Transverse colon (tissue), 4 donors: ENCODE measurements at regions not wholly inside any gene's neighbourhood (a gene's known extent, or its start where the extent isn't known, plus 50 kb on each side); places are given as distances from the start of the nearest gene placed in this dataset.

ENCODE experiments used
- DNase-seq: peaks from one replicate; pipeline ENCODE4 v3.0.0-alpha.2; 2019
- H3K27ac ChIP-seq, 4 donors: fragments of 200-600 bp; sonication (generic); 2 replicates each; pipeline ENCODE4 v1.5.1; 2016 to 2018; ENCODE audit warnings: inconsistent platforms in 4 of 4
- H3K27me3 ChIP-seq: fragments of 200-600 bp; sonication (generic); 2 replicates; pipeline ENCODE4 v1.5.1; 2017; ENCODE audit warnings: inconsistent platforms
- H3K36me3 ChIP-seq, 4 donors: fragments of 200-600 bp; sonication (generic); 2 replicates each; pipeline ENCODE4 v1.5.1; 2017 to 2019; ENCODE audit warnings: inconsistent platforms in 4 of 4
- H3K4me1 ChIP-seq, 4 donors: fragments of 200-600 bp; sonication (generic); 2 replicates each; pipeline ENCODE4 v1.5.1; 2017 to 2020; ENCODE audit warnings: inconsistent platforms in 4 of 4
- H3K4me3 ChIP-seq, 4 donors: fragments of 200-600 bp; sonication (generic); 1 replicate in 1 of 4; 2 replicates in 3 of 4; pipeline versions ENCODE4 v1.5.1 to v1.6.1; 2017 to 2019; ENCODE audit warnings: inconsistent platforms in 4 of 4
- H3K9me3 ChIP-seq, 2 donors: fragments of 200-600 bp; sonication (generic); 2 replicates each; pipeline ENCODE4 v1.5.1; 2017 to 2019; ENCODE audit warnings: inconsistent platforms in 2 of 2
- EP300 ChIP-seq: sonication (generic); formaldehyde crosslinking; IDR thresholded peaks from one replicate; pipeline ENCODE4 v1.6.1; 2017; ENCODE audit warnings: antibody characterized with exemption, low read depth
- POLR2A ChIP-seq: fragments of 450-650 bp; IDR thresholded peaks from one replicate; pipeline ENCODE4 v1.6.1; 2016; ENCODE audit warnings: antibody characterized with exemption, mild to moderate bottlenecking, moderate library complexity
- POLR2AphosphoS5 ChIP-seq, 3 donors: sonication (generic); formaldehyde crosslinking; IDR thresholded peaks; one replicate each; pipeline ENCODE4 v1.6.1; 2016; ENCODE audit warnings: antibody characterized with exemption in 3 of 3
- WGBS, 2 donors: methylation state at CpG; one replicate each; pipeline ENCODE4 v1.1.5; 2018; ENCODE audit warnings: low coverage in 1 of 2; 5-methylcytosine and 5-hydroxymethylcytosine counted together
- in situ Hi-C, 4 donors: fragments of 200-750 bp; cut with MboI; loops; one replicate each; pipeline versions ENCODE4 v1.15.0 to v1.15.1; 2017; ENCODE audit warnings: low sequenced_read_pairs in 3 of 4, low pct_ligation_motif_present in 1 of 4, low pct_unique_long_range_greater_than_20kb in 1 of 4
- intact Hi-C: fragments of 100-400 bp; cut with DNase I; formaldehyde crosslinking; loops from one replicate; pipeline ENCODE4 v1.15.1; 2023; ENCODE audit warnings: low total_unique reads
- TF ChIP-seq, protein P1 (sequence below), 5 experiments: fragments of 200-600 bp in 3 of 5; fragments of 450-650 bp in 2 of 5; sonication (generic) in 3 of 5; IDR thresholded peaks; 1 replicate in 2 of 5; 2 replicates in 3 of 5; pipeline ENCODE4 v1.5.1; 2016 to 2017; ENCODE audit warnings: antibody characterized with exemption in 5 of 5, inconsistent platforms in 3 of 5, mild to moderate bottlenecking in 2 of 5, moderate library complexity in 1 of 5

DNA sequence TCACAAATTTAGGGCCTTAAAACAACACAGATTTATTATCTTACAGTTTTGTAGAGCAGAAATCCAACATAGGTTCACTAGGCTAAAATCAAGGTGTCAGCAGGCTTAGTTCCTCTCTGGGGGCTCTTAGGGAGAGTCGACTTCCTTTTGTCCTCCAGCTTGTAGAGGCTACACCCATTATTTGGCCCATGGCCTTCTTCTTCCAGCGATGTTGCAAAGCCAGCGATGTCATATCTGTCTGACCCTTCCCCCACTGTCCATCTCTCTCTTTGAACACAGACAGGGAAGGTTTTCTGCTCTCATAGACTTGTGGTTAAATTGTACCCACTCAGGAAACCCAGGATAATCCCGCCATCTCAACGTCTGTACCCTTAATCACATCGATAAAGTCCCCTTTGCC lies 60.3 kb upstream of the SHB start:
- DNase-seq: no peak
- intact Hi-C loops (loop anchor here (5.0 kb wide), 1 partner anchor 38 kb away; no protein-coding TSS in a partner anchor), in situ Hi-C loops (no loop called here)
- no peak for TF ChIP-seq POLR2AphosphoS5 (IDR thresholded peaks at IDR 0.05)
- no peak for TF ChIP-seq POLR2A
- TF ChIP-seq, protein P1, sequence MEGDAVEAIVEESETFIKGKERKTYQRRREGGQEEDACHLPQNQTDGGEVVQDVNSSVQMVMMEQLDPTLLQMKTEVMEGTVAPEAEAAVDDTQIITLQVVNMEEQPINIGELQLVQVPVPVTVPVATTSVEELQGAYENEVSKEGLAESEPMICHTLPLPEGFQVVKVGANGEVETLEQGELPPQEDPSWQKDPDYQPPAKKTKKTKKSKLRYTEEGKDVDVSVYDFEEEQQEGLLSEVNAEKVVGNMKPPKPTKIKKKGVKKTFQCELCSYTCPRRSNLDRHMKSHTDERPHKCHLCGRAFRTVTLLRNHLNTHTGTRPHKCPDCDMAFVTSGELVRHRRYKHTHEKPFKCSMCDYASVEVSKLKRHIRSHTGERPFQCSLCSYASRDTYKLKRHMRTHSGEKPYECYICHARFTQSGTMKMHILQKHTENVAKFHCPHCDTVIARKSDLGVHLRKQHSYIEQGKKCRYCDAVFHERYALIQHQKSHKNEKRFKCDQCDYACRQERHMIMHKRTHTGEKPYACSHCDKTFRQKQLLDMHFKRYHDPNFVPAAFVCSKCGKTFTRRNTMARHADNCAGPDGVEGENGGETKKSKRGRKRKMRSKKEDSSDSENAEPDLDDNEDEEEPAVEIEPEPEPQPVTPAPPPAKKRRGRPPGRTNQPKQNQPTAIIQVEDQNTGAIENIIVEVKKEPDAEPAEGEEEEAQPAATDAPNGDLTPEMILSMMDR (IDR thresholded peaks at IDR 0.05): no peak
- no peak for TF ChIP-seq EP300
- no peaks in the 10 kb centered on the region for H3K36me3 ChIP-seq
- H3K27ac ChIP-seq: no peak overlapping the region
- no peaks in the 10 kb centered on the region for H3K9me3 ChIP-seq
- WGBS, 2 donors: 88 to 92% methylated on average over 6 of the region's 6 CpGs
- H3K27me3 ChIP-seq: no peaks in the 10 kb centered on the region
- H3K4me1 ChIP-seq: no peaks in the 10 kb centered on the region
- H3K4me3 ChIP-seq: no peak overlapping the region

GRCh38 chr9:38128752-38129270 lies 59.8 kb upstream of the SHB start:
- Histone ChIP-seq H3K36me3 (no peaks in the 10 kb centered on the region), H3K27ac (no peak overlapping the region), H3K4me3 (no peak overlapping the region), H3K27me3 (no peaks in the 10 kb centered on the region), H3K4me1 (no peaks in the 10 kb centered on the region), H3K9me3 (no peaks in the 10 kb centered on the region)
- no peak for DNase-seq
- WGBS, 2 donors: 82 to 92% methylated on average over 5 of the region's 5 CpGs
- TF ChIP-seq, protein P1 (IDR thresholded peaks at IDR 0.05): no peak
- TF ChIP-seq POLR2AphosphoS5 (IDR thresholded peaks at IDR 0.05): no peak
- in situ Hi-C loops: no loop called here
- intact Hi-C loops: loop anchor here (5.0 kb wide), 1 partner anchor 38 kb away; no protein-coding TSS in a partner anchor

DNA sequence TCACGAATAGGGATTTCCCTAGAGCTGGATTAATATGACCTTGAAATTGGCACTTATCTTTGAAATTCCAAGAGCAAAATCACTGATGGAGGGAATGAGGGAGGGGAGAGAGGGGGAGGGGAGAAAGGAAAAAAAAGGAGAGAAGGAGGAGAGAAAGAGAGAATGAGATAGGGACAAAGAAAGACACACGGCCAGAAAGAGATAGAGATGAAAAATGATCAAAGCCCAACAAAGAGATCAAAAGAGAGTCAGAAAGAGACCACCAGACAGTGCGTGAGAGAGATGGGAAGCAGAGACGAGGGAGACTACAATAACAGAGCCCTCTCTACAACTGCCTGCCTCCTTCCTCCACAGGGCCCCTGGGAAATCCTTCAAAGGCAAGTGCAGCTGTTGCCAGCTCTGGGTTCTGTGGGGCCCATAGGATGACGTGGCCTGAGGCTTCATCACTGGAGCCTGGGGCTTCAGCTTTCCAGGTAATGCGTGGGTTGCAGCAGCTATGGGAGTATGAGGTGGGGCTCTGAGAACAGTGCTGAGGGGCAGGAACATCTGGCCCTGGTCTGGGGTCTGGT lies 58.3 kb upstream of the SHB start:
- intact Hi-C loops: loop anchor here (5.0 kb wide), 1 partner anchor 40 kb away; no protein-coding TSS in a partner anchor
- 74 to 76% methylated on average over 3 to 6 of the region's 6 CpGs for WGBS, 2 donors
- no peaks in the 10 kb centered on the region for H3K4me1 ChIP-seq

DNA sequence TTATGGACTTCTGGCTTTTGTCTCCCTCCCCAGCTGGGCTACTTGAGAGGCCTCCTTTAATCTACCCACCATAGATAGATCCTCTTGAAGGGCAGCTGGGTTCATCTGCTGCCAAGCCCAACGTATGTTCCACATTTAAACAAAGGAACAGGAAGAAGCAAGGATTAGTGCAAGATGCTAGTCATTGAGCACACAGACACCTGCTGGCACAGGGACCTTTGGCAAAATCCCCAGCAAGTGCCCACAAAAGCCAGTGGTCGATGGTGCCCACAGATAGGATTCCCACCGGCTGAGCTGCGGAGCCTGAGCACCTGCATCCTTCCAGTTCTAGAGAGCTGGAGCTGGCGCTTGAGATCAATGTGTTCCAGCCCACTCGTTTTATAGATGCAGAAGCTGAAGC lies 57.7 kb upstream of the SHB start:
- H3K4me3 ChIP-seq: no peak overlapping the region
- DNase-seq: no peak
- intact Hi-C loops: loop anchor here (5.0 kb wide), 1 partner anchor 41 kb away; no protein-coding TSS in a partner anchor
- no peak overlapping the region for H3K27ac ChIP-seq
- no peaks in the 10 kb centered on the region for H3K9me3 ChIP-seq
- H3K27me3 ChIP-seq: no peaks in the 10 kb centered on the region
- TF ChIP-seq POLR2A (no peak), EP300 (no peak), POLR2AphosphoS5 (IDR thresholded peaks at IDR 0.05) (no peak)
- TF ChIP-seq, protein P1 (IDR thresholded peaks at IDR 0.05): no peak
- in situ Hi-C loops: no loop called here
- no peaks in the 10 kb centered on the region for H3K4me1 ChIP-seq
- WGBS, 2 donors: 80% methylated on average over 6 of the region's 6 CpGs; no CpG with 5 or more reads in 1 of the 2 donors
- H3K36me3 ChIP-seq: no peaks in the 10 kb centered on the region

More for the DNA sequence above, 58.3 kb upstream of the SHB start:
- Histone ChIP-seq H3K36me3 (no peaks in the 10 kb centered on the region), H3K4me3 (no peak overlapping the region), H3K9me3 (no peaks in the 10 kb centered on the region), H3K27me3 (no peaks in the 10 kb centered on the region), H3K27ac (no peak overlapping the region)
- in situ Hi-C loops: no loop called here
- DNase-seq: no peak
- TF ChIP-seq POLR2A (no peak), EP300 (no peak), POLR2AphosphoS5 (IDR thresholded peaks at IDR 0.05) (no peak)
- TF ChIP-seq, protein P1 (IDR thresholded peaks at IDR 0.05): no peak
